OCI-LY7 (cell line): ENCODE measurements at regions not wholly inside any gene's neighbourhood (a gene's known extent, or its start where the extent isn't known, plus 50 kb on each side); places are given as distances from the start of the nearest gene placed in this dataset.

Experiments used
- BruUV-seq: library from RNA; stranded (reverse); fragments of 400-500 nt; replicated peaks from 2 replicates; lab custom pipeline; 2021; lab: Mats Ljungman, UMichigan
- CTCF ChIA-PET: fragments of 300-600 bp; sonication (Branson Sonifier 250); formaldehyde crosslinking; loops from one replicate; lab custom pipeline; 2022; ENCODE audit warnings: antibody characterized with exemption; ENCODE audit not compliant: unreplicated experiment; lab: Charles Lee
- POLR2A ChIA-PET: fragments of 300-600 bp; sonication (Branson Sonifier 250); formaldehyde crosslinking; loops from one replicate; lab custom pipeline; 2022; ENCODE audit warnings: antibody characterized with exemption; lab: Charles Lee
- DNase-seq: peaks from one replicate; pipeline ENCODE4 v3.0.0-alpha.2; 2015; ENCODE audit warnings: low spot score
- H2AFZ ChIP-seq: fragments of 200-600 bp; sonication (generic), shearing (Covaris generic); 2 replicates; pipeline ENCODE4 v1.6.1; 2014; ENCODE audit warnings: mild to moderate bottlenecking, antibody characterized with exemption, low read length, moderate library complexity
- H3K27ac ChIP-seq: fragments of 200-600 bp; sonication (generic); 2 replicates; pipeline ENCODE4 v1.5.1; 2014; ENCODE audit warnings: mixed run types, low read depth, mild to moderate bottlenecking, moderate library complexity, low read length, inconsistent platforms; ENCODE audit not compliant: poor library complexity, severe bottlenecking
- H3K36me3 ChIP-seq: fragments of 200-600 bp; sonication (generic); 2 replicates; pipeline ENCODE4 v1.6.1; 2014; ENCODE audit warnings: mild to moderate bottlenecking, antibody characterized with exemption, low read length, moderate library complexity, mixed read lengths; ENCODE audit not compliant: insufficient read depth
- H3K4me1 ChIP-seq: fragments of 200-600 bp; sonication (generic); 2 replicates; pipeline ENCODE4 v1.5.1; 2014; ENCODE audit warnings: mild to moderate bottlenecking, low read length; ENCODE audit not compliant: insufficient read depth, poor library complexity, severe bottlenecking
- H3K4me2 ChIP-seq: fragments of 200-600 bp; sonication (generic); 2 replicates; pipeline ENCODE4 v1.6.1; 2014; ENCODE audit warnings: mild to moderate bottlenecking, low read length
- H3K4me3 ChIP-seq: fragments of 200-600 bp; sonication (generic); 2 replicates; pipeline ENCODE4 v1.5.1; 2014; ENCODE audit warnings: mild to moderate bottlenecking, low read depth, low read length; ENCODE audit not compliant: poor library complexity, severe bottlenecking
- H3K79me2 ChIP-seq: fragments of 200-600 bp; sonication (generic); 2 replicates; pipeline ENCODE4 v1.6.1; 2016; ENCODE audit warnings: low read depth, mild to moderate bottlenecking, low read length, moderate library complexity, mixed read lengths; ENCODE audit not compliant: insufficient read depth
- H3K9me2 ChIP-seq: fragments of 200-600 bp; sonication (generic); 2 replicates; pipeline ENCODE4 v1.6.1; 2016; ENCODE audit warnings: mild to moderate bottlenecking, low read length, mixed read lengths; ENCODE audit not compliant: insufficient read depth
- H3K9me3 ChIP-seq: fragments of 200-600 bp; sonication (generic); 2 replicates; pipeline ENCODE4 v1.6.1; 2014; ENCODE audit warnings: mild to moderate bottlenecking, mixed run types, low read length, mixed read lengths
- H4K20me1 ChIP-seq: fragments of 200-600 bp; sonication (generic); 2 replicates; pipeline ENCODE4 v1.6.1; 2014; ENCODE audit warnings: mild to moderate bottlenecking, antibody characterized with exemption, low read length, moderate library complexity, mixed read lengths; ENCODE audit not compliant: insufficient read depth
- CTCF ChIP-seq: fragments of 200-600 bp; sonication (generic); conservative IDR thresholded peaks from 2 replicates; pipeline ENCODE4 v1.5.1; 2014; ENCODE audit warnings: mild to moderate bottlenecking, antibody characterized with exemption, low read length, moderate library complexity, mixed read lengths
- EZH2phosphoT487 ChIP-seq: fragments of 200-600 bp; sonication (generic); IDR thresholded peaks from 2 replicates; pipeline ENCODE4 v1.6.1; 2018; ENCODE audit warnings: low read depth, borderline replicate concordance, mild to moderate bottlenecking, mixed run types, antibody characterized with exemption, low read length, moderate library complexity, mixed read lengths
- intact Hi-C: fragments of 100-400 bp; cut with micrococcal nuclease; formaldehyde crosslinking; loops from one replicate; pipeline ENCODE4 v1.10.0; 2022; ENCODE audit not compliant: unreplicated experiment

DNA sequence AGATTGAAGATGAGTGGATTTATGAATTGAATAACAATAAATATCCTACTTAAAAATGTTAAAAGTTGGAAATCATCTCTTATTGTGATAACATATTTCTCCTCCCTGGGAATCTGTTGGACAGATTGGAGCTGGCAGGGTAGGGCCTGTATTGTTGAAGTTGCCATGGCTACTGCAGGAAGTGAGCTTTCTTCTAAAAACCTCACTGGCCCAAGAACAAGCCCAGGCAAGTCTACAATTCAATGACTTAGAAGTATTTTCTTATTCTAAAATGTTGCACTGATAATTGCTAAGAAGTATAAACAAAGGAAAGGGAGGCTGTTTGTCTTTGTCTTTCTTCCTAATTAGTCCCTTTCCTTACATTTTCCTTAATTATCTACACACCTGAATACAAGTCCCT, 112.1 kb downstream of the DLEU7 start:
- no peak for DNase-seq
- BruUV-seq: no TSS peak
- Histone ChIP-seq H3K9me2 (no peaks in the 10 kb centered on the region), H3K27ac (no peak overlapping the region), H3K4me3 (no peak overlapping the region), H3K79me2 (no peaks in the 10 kb centered on the region), H3K4me1 (peaks cover 12% of the 10 kb centered on the region), H3K9me3 (peaks cover 17% of the 10 kb centered on the region; the same call in 1 of the 2 replicates), H2AFZ (no peak overlapping the region), H3K36me3 (no peaks in the 10 kb centered on the region; the same call in 1 of the 2 replicates), H4K20me1 (no peaks in the 10 kb centered on the region), H3K4me2 (no peak overlapping the region)
- CTCF ChIA-PET: no interaction called here
- POLR2A ChIA-PET: interaction anchor here (0.7 kb wide), 1 partner anchor 9 kb away, joined by 4 read pairs; no protein-coding TSS in a partner anchor
- no peak for TF ChIP-seq EZH2phosphoT487
- intact Hi-C loops: no loop called here

GRCh38 chr13:50732712-50733111, 110.8 kb downstream of the DLEU7 start:
- Histone ChIP-seq H3K36me3 (no peaks in the 10 kb centered on the region; the same call in 1 of the 2 replicates), H3K4me3 (no peak overlapping the region), H2AFZ (no peak overlapping the region), H3K9me2 (no peaks in the 10 kb centered on the region), H3K4me1 (no peaks in the 10 kb centered on the region), H4K20me1 (no peaks in the 10 kb centered on the region), H3K79me2 (no peaks in the 10 kb centered on the region), H3K4me2 (no peak overlapping the region), H3K27ac (no peak overlapping the region), H3K9me3 (peaks cover 17% of the 10 kb centered on the region; the same call in 1 of the 2 replicates)
- no peak for DNase-seq
- POLR2A ChIA-PET: interaction anchor here (0.6 kb wide), 2 partner anchors 74 to 223 kb away, joined by 4 read pairs; no protein-coding TSS in a partner anchor
- intact Hi-C loops: no loop called here
- TF ChIP-seq CTCF (no peak), EZH2phosphoT487 (no peak)
- CTCF ChIA-PET: no interaction called here
- no TSS peak for BruUV-seq

DNA sequence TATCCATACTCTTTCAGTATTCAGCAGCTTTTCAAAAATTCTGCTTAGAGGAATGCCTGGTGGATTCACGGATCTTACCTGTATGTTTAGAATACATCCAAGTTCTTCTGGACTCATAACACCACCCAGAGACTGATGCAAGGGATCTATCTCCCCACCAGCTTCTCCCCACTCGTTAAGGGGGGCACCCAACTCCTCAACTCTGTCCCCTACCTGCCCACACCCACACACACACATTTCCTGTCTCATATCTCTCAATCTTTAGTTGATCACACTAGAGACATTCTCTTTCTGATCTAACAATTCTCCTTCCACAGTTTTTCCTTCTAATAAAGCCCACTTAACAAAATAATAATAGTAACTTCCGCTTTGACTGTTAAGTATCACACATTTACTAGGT, 110.1 kb downstream of the DLEU7 start:
- Histone ChIP-seq H3K4me3 (no peak overlapping the region), H3K27ac (no peak overlapping the region), H3K4me1 (no peaks in the 10 kb centered on the region), H3K79me2 (no peaks in the 10 kb centered on the region), H3K9me3 (peaks cover 17% of the 10 kb centered on the region; the same call in 1 of the 2 replicates), H3K36me3 (no peaks in the 10 kb centered on the region; the same call in 1 of the 2 replicates), H3K4me2 (no peak overlapping the region), H2AFZ (no peak overlapping the region), H3K9me2 (no peaks in the 10 kb centered on the region), H4K20me1 (no peaks in the 10 kb centered on the region)
- ChIA-PET CTCF (no interaction called here), POLR2A (interaction anchor here (1.5 kb wide), 1 partner anchor 8 kb away, joined by 4 read pairs; no protein-coding TSS in a partner anchor)
- DNase-seq: no peak
- BruUV-seq: no TSS peak
- intact Hi-C loops: no loop called here
- TF ChIP-seq EZH2phosphoT487 (no peak), CTCF (no peak)
